Ureter (tissue), 1 donor: ENCODE measurements at regions not wholly inside any gene's neighbourhood (a gene's known extent, or its start where the extent isn't known, plus 50 kb on each side); places are given as distances from the start of the nearest gene placed in this dataset.

ENCODE experiments used
- DNase-seq: peaks from one replicate; pipeline ENCODE4 v3.0.0-alpha.2; 2020; ENCODE audit warnings: low spot score
- donor health status: DM: yes; HTN: yes; CAD: no.

DNA sequence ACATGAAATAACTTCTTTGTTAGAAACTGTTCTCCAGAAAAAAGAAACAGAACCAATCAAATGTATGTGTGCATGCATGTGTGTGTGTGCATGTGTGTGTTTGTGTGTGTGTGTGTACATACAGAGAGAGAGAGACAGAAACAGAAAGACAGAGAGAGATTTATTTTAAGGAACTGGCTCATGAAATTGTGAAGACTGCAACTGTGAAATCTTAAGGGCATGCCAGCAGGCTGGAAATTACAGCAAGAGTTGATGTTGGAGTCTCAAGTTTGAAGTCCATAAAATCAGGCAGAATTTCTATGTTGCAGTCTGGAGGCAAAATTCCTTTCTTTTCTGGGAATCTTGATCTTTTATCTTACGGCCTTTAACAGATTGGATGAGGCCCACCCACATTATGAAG is 168.9 kb upstream of the CDH20 start:
- DNase-seq, result no peak

DNA sequence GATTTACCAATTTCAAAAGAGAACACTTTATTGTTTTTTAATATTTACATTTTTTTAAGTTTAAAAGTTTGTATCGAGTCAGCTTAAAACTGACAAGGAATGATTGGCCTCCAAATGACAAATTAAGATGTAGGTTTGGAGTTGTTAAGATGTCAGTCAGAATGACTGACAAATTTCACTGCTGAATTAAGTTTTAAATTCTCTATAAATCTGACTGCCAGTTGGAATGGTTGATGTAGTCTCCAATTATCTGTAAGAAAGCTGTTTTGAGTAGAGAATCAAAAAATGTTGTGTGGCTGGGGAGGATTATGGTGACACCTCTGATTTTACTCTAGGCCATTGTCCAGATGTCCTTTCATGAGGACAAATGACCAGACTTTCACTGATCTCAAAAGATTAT is 165.3 kb upstream of the CDH20 start:
- DNase-seq, result no peak

DNA sequence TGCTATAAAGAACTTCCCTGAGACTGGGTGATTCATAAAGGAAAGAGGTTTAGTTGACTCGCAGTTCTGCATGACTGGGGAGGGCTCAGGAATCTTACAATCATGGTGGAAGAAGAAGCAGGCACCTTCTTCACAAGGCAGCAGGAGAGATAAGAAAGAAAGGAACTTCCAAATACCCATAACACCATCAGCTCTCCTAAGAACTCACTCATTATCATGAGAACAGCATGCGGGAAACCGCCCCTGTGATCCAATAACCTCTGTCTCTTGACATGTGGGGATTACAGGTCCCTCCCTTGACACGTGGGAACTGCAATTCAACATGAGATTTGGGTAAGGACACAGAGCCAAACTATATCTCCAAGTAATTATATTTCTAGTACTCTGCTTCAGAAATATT is 163.8 kb upstream of the CDH20 start:
- no peak for DNase-seq

DNA sequence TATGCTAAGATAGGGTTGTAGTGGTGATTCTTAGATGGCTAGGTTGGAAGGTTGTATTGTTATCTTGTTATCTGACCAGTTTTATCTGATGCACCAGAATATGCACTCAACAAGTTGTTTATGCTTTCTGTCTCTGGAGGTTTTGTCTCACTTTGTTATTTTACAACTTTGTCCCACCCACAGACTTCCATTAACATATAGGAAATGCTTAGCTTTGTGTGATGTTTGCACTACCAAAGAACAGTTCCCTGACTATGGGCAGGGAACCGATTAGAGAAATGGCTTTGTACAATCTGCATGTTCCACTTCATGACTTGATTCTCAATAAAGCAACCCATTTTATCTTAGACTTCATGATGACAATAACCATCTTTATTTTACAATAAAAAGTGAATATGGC is 160.6 kb upstream of the CDH20 start:
- no peak for DNase-seq

DNA sequence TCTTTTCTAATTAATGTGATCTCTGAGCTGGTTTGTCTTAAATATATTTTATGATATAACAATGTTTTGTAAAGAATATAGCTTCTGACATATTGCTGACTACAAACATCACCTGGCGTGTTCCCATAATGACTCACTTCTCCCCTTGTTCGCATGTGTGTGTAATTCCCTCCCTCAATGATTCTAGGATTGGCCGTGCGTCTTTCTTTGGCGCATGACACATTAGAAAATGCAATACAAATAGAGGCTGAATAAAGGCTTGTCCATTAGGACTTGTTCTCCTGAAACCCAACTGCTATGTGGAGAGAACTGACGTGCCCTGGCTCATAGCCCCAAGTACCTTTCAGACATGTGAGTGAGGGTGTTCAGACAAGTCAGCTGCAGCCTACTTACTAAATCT is 159.7 kb upstream of the CDH20 start:
- no peak for DNase-seq

DNA sequence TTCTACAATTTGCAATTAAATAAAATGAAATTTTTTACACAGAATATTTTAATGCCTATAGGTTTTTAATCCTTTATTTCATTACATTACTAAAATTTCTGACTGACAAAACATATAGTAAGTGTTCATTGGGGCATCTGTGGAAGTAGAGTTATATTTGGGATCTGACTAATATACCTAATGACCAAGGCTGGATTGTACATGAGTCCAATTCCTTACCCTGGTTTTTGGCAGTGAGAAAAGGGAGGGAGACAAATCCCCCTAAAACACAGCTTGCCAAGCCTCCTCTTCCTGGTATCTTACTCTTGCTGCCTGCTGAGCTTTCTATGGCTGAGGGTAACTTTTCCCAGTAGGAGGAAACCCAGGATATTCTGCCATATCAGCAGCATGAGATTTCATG is 149.4 kb upstream of the CDH20 start:
- no peak for DNase-seq

DNA sequence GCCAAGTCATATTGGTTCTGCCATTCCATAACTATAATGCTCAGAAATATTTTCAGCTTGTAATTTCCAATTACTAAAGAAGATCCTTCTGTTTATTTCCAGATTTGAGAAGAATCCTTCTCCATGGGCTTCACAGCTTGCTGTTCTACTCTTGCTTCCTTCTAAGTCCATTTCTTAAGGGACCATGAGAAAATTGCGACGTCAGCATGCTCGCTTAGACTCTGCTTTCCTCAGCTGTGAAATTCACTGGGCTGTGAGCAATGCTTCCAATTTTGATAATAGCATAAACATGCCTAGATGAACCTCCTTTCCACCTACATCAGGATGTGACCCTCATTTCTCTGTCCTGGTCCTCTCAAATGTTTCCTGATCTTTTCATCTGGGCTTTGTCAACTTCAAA is 145.3 kb upstream of the CDH20 start:
- DNase-seq, result no peak

DNA sequence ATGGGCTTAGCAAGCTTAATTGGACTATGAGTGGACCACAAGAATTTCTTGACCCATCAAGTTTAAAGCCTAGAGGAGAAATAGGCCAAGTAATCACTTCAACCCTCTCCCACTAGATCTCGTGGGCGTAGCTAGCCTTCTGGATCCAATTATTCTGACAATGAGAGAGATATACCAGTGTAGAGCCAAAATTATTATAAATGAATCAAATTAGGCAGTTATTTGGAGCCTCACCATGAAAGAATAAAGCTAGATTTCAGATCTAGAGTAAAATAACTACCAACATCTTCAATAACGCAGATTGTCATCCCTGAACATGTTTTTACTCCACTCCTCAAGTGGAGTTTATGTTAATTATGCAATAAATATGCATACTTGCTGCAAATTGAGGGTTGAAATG is 143.9 kb upstream of the CDH20 start:
- DNase-seq, result no peak

DNA sequence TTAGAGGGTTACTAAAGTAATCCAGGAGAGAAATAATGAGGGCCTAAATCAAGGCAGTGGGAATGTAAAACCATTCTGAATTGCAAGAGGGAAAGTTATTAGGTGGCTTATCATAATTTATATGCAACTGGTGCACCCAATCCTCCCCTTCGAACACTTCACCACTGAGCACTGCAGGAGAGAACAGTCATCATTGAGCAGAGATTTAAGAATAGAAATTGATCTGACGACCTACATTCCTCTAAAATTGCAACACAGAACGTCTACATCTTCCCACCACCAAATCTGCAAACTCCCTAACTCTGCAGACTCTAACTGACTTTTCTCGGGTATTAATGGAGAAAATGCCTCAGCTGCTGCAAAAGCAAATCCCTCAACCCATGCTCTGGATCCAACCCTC is 138.5 kb upstream of the CDH20 start:
- no peak for DNase-seq

DNA sequence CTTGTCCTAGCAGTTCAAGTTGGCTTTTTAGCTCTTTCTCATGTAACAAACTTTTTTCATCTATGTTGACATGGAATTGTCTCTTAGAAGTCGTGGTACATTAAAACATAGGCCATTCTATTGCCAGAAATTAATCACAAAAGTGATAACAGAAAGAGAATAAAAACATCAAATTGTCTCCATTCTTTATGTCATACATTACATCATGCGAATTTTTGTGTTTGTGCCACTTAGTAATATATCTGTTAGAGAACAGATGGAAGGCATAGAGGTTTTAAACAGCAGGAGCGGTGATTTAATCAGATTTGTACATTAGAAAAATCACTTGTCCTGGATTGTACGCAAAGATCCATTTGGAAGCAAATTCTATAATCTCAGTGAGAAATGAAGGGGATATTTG is 136.5 kb upstream of the CDH20 start:
- DNase-seq, result no peak

DNA sequence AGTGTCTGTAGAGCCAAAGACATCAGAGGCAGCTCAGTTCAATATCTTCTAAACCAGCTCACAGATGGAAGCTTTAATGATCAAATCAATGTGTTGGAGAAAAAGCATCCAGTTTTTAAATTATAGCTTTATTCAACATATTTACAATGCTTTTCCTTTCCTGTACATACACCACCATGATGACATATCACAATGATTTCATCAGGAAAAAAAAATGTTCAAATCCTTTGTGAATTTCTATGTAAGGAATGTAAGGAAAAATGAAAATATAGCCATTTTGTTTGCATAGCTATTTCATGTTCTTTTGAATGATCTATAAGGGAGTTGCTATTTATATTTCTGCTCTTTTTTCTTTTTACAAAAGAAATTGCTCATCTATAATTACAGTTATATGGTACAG is 134.7 kb upstream of the CDH20 start:
- no peak for DNase-seq

DNA sequence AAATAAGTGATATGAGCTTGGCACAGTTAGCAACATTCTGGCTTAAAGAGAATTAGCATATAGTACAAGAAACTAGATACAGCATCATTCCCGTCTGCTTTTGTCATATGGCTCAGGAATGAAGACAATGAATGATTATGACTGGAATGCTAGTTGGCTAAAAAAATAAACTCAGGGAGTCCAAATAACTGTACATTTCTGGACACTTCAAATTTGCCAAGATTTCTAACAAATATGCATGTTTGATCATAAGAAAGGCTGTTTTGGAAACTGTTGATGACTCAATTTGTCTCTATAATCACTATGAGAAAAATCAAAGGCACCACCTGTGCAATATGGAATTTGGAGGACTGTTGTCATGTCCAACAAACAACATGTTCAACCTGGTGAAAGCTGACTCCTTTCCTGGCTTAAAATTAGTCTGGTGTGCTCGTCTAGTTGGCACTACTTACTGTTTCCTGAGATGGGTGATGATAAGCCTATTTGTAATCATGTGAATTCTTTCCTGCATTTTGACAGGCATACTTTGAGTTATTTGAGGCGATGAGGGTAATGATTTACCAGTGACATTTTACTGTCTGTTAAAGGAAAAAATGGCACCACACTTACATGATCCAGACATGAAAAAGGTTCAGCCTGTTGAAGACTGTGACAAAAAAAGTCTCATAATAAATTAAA is 133.9 kb upstream of the CDH20 start:
- no peak for DNase-seq

DNA sequence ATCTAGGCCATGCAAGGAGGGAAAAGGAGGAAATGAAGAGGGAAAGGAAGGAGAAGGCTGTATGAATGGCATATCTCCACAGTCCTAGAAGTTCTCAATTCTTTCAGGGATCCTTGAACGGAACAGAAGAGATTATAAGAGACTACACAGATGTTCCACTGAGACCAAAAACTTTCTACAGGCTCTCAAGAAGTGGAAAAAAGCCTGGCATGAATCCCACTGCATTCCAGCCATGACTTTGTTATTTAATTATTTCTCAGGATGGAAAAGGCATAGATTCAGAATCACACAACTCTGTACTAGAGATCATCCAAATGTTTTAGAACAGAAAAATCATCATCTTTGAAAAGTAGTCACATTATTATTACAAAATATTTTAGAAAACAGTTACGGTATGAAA is 131.7 kb upstream of the CDH20 start:
- no peak for DNase-seq

DNA sequence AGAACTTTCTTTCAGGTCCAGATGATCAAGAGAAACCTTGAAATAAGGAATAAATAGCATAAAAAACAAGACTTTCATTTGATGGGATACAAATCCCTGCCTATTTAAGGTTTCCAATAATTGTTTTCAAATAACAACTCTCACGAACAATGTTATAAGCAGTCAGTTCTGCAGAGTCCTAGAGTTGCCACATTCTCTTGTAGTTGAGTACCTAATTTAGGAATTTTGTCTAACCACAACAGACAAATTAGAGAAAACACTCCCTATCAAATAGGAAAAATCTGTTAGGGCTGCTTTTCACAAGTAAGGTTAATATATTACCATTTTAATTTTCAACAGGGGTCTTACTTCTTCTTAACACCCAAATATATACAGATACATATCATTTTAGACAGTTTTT is 130.1 kb upstream of the CDH20 start:
- DNase-seq, result no peak

DNA sequence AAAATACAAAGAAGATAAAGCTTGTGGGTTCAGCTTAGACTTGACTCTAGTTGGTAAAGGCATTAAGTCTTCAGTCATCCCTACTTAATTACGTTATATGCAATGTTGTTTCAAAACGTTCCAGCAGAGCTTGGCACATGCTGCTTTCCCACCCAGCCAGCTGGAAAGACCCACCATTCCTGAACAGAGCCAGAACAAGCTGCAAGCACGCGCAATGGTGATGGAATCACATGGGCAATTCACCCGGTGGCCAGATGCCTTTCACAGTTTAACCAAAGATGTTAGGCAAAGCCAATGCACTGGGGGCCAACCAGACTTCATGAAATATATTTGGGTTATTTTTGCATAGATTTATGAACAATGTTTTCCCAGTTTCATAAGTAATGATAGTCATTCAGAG is 123.4 kb upstream of the CDH20 start:
- DNase-seq, result no peak

DNA sequence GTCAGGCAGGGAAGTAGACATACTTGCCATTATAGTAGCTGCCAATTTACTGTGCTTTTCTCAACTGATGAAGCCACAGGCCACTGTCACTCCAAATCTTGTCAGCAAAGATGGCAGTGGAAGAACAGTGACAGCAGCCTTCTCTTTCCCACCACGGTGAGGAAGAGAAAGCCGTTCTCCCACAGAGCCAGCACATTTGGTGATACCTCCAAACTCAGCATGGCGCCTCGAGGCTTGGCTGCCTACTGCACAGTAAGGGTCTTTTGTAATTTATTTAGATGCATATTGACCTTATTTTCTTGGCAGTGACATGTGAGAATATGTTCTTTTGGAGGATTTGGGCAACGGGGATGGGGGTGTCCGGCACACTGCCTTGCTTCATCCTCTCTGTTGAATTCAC is 117.2 kb upstream of the CDH20 start:
- no peak for DNase-seq

DNA sequence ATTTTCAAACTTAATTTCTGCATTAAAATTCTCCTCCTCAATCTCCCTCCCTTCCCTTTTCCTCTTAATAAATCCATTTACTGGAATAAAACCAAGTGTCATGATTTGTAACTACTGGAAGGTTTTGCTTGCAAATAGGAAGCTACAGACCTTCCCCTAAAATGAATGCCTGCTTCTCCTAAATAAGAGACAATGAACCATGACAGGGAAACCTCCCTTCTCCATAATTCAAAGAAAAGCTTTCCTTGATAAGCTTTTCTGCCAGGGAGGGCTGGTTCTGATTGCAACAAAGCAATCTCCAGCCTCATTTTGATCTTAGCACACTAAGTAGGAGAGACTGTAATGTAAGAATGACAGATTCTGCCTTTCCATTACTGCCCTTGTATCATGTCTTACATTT is 111.0 kb upstream of the CDH20 start:
- DNase-seq, result no peak

DNA sequence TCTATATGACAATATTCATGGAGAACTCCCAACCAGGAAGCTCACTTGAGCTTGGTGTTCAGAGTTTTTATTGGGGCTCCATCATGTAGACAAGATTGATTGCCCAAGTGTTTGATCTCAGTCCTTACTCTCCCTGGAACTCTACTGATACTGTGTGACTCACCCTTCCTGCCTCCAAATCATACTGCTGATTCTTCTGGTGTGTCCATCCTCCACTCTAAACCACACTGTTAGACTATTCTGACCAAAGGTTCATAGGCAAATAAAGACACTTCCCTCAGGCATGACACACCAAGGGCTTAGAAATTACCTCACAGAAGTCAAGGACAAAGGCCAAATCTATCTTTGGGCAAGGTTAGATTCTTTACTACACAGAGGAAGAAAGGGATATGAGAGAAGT is 107.9 kb upstream of the CDH20 start:
- no peak for DNase-seq

DNA sequence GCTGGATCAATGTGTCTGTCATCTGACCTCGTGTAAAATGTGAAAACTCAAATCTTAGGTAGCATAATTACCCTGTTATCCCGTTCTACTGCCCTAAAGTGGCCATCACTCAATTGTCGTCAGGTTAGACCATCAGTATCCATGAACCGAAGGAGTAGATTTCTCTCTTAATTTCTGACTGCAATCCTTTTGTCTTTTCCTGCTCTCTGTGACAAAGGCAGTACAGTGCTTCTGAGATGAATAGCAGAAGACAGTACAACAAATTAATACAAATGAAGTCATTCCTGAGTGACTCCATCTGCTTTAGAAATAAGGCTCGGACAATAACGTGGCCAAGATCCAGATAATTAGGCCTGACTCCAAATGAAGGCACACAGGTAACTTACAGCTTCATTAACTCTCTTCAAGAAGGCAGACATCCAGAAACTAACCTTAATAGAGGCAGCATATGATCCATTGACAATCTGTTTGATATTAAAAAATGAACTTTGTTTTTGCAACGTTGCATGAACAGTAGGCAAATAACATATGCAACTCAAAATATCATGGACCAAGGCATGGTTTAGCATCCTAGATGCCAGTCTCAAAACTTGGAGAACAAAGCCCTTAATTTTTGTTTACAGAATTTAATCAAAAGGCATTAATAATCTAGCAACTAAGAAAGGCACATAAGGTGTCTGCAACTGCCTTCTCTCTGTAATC is 96.7 kb upstream of the CDH20 start:
- DNase-seq, result no peak

DNA sequence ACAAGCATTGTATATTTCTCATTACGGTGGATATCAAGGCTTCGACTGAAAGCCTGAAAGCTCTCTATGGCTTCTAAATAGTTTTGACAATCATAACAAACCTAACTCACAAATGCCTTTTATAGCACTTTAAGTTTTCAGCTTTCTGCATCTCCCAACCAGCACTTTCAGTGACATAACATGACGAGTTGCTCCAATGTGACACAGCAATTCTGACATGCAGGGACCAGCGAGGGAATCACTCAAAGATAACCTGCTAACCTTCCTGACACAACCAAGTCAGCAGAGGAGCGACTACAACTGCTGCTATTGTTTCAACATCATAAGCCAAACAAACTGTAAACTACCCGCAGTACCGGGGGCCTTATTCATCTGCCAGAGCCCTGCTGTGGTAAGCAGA is 95.7 kb upstream of the CDH20 start:
- DNase-seq, result no peak

DNA sequence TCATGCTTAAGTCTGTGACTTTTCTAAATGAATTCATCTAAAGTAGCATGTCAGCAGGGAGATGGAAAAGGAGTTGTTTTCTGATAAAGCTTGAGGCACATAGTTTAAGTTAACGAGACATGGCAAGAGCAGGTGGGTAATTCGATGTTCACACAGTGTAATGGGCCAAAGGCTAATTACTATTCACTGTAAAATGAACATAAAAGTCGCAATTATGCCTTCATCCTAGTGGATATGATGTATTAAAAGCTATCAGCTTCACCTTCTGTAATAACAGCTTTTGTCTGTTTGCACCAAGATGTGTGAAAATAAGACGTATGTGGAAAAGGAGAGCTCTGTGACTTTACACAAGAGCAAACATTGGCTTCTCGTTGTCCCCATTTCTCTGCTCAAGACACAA is 94.2 kb upstream of the CDH20 start:
- DNase-seq, result no peak

DNA sequence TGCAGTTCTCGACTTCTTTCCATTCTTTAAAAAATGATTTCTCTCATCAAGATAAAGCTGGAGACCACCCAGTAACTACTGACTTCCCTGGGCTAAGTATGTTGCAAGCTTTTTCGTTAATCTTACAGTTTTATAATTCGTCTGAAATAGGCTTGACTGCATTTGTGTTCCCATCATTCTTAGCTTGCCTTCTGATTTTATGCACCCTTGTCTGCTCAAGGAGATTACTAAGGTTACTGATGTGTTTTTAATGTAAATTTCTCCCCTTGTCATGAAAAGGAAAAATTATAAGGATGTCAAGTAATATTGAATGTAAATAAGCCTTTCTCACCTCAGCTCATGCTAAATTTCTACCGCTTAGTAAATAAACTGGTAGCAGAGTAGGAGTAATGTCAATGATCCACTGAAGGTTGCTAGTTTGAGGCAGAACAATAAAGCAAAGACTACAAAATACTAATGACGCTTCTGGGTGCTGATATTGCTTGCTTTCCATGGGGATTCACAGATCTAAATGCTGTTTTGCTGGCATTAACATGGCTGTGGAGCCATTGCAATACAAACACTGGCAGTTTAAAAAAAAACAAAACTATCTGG is 91.9 kb upstream of the CDH20 start:
- DNase-seq, result no peak

DNA sequence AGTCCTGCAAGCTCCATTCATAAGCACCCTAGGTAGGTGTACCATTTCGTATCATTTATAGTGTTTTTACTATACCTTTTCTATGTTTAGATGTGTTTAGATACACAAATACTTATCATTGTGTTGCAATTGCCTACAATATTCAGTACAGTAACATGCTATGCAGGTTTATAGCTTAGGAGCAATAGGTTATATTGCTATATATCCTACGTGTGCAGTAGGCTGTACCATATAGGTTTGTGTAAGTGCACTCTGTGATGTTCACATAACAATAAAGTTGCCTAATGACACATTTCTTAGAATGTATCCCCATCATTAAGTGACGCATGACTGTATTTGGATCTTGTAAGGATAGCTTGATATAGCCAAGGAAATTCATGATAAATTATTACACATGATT is 88.6 kb upstream of the CDH20 start:
- no peak for DNase-seq

DNA sequence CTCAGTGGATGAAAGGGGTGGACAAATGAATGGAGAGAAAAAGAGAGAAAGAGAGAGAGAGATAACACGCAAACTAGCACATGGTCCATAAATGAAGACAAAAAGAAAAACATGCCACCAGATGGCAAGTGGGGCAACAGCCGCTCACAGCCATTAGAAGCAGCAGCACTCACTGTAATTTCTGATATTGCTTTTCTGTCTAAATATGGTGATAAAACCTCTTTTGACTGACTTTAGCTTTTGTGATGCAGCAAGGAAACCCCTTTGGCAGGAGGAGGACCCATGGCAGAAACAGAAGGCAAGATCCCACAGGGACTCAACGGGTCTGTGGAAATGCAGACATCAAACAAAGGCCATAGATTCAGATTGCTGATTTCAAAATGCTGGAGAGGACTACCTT is 88.0 kb upstream of the CDH20 start:
- DNase-seq, result no peak
